GM10266 (cell line): ENCODE measurements at regions not wholly inside any gene's neighbourhood (a gene's known extent, or its start where the extent isn't known, plus 50 kb on each side); places are given as distances from the start of the nearest gene placed in this dataset.
A peak's percentile ranks its signal among the peaks of the same experiment; 100 is the strongest.

Source experiments
- DNase-seq: peaks from one replicate; pipeline ENCODE4 v3.0.0; 2012; ENCODE audit errors: extremely low spot score
- TF ChIP-seq, protein P1 (sequence below): IDR thresholded peaks from 2 replicates; pipeline ENCODE4 v1.5.1; 2012; ENCODE audit warnings: mild to moderate bottlenecking, low read depth; ENCODE audit not compliant: control insufficient read depth, insufficient read depth; ENCODE audit errors: missing control alignments

DNA sequence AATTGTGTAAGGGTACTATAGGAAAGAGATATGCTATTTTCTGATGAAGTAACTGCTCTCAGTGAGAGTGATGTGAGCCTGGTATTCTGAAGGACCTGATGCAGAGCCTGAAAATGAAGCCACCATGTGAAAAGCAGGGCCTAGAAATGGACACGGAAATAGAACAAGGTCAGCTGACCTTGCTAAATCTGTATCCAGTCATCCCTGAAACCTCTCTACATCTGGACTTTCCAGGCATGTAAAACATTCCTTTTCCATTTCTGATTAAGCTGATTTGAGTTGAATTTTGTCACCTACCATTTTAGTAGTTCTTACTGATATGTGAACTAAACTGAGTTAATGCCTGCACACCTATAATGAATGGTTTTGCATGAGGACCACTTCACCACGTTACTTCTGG lies 72.4 kb upstream of the NEIL3 start:
- TF ChIP-seq, protein P1, sequence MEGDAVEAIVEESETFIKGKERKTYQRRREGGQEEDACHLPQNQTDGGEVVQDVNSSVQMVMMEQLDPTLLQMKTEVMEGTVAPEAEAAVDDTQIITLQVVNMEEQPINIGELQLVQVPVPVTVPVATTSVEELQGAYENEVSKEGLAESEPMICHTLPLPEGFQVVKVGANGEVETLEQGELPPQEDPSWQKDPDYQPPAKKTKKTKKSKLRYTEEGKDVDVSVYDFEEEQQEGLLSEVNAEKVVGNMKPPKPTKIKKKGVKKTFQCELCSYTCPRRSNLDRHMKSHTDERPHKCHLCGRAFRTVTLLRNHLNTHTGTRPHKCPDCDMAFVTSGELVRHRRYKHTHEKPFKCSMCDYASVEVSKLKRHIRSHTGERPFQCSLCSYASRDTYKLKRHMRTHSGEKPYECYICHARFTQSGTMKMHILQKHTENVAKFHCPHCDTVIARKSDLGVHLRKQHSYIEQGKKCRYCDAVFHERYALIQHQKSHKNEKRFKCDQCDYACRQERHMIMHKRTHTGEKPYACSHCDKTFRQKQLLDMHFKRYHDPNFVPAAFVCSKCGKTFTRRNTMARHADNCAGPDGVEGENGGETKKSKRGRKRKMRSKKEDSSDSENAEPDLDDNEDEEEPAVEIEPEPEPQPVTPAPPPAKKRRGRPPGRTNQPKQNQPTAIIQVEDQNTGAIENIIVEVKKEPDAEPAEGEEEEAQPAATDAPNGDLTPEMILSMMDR = no peak
- no peak for DNase-seq

GRCh38 chr4:177239477-177239876 lies 70.2 kb upstream of the NEIL3 start:
- TF ChIP-seq, protein P1 = no peak
- no peak for DNase-seq

- no peak for DNase-seq
- TF ChIP-seq, protein P1 = no peak
Observed at GRCh38 chr4:177239878-177240277, 69.8 kb upstream of the NEIL3 start.

DNA sequence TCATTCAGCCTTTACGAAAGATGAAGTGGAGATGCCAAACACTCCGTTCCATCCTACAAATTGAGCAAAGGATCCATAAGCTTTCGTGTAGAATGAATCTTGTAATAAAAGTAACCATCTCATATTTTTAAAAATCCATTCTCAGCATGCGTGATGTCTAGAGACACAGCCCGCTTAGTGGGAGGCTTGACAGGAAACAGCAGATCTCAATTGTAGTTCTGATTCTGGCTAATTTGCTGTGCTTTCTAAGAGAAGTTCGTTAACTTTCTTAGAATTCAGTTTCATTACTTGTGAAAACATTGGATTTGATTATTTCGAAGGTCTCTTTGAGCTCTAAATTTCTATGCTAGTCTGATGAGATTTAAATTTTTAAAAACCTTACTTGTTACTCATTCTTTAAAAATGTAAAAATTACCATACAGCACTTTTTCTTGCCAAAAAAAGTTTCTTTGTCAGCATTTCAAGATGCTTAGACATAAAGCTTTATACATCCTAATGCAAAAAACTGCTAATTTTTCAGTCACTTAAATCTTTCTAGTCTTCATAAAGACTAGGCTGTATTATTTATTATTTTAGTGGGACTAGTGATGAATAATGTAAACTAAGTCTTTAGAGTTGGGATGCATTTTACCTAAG lies 66.9 kb upstream of the NEIL3 start:
- TF ChIP-seq, protein P1 = no peak
- DNase-seq = no peak

GRCh38 chr4:177246641-177247584 lies 62.8 kb upstream of the NEIL3 start:
- TF ChIP-seq, protein P1 = no peak
- DNase-seq = no peak

- TF ChIP-seq, protein P1 = peak; percentile 97
- peak; percentile 59 for DNase-seq
Observed at GRCh38 chr4:177250056-177250696, 59.5 kb upstream of the NEIL3 start.

DNA sequence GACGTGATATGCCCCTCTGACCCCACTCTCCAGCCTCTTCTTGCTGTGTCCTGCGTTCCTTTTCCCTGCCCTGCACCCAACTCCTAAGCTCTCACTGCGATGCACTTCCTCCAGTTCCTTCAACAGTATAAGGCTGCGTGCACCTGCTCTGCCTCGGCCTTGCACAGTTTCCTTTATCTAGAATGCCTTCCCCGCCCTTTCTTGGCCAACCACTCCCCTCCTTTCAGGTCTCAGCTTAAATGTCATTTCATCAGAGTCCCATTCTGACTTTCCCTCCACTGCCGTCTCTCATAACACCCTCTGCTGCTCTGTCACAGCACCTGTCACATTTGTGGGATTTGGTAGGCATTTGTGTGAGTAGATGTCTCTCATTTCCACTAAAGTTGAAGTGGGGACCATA lies 58.4 kb upstream of the NEIL3 start:
- TF ChIP-seq, protein P1 = no peak
- no peak for DNase-seq
